GM13976 (cell line): ENCODE measurements at regions not wholly inside any gene's neighbourhood (a gene's known extent, or its start where the extent isn't known, plus 50 kb on each side); places are given as distances from the start of the nearest gene placed in this dataset.
"Not testable (repeated sequence)": the region's sequence is repeated elsewhere in the genome, so short reads cannot be mapped to it uniquely, and the experiment has no call there.

Experiments
- DNase-seq: peaks from one replicate; pipeline ENCODE4 v3.0.0; 2012; ENCODE audit warnings: low spot score
- in situ Hi-C: fragments of 300-500 bp; cut with MboI; formaldehyde crosslinking; loops from one replicate; pipeline ENCODE4 v1.12.0; 2022; ENCODE audit warnings: low sequenced_read_pairs, mixed read lengths, inconsistent platforms; ENCODE audit not compliant: unreplicated experiment
- TF ChIP-seq, protein P1 (sequence below): IDR thresholded peaks from 2 replicates; pipeline ENCODE4 v1.5.1; 2012; ENCODE audit warnings: borderline replicate concordance, mild to moderate bottlenecking; ENCODE audit not compliant: insufficient read depth; ENCODE audit errors: extremely low read depth, missing control alignments, control extremely low read depth

GRCh38 chrX:9390693-9391368 lies 74.0 kb upstream of the TBL1X start:
- in situ Hi-C loops: no loop called here
- TF ChIP-seq, protein P1, sequence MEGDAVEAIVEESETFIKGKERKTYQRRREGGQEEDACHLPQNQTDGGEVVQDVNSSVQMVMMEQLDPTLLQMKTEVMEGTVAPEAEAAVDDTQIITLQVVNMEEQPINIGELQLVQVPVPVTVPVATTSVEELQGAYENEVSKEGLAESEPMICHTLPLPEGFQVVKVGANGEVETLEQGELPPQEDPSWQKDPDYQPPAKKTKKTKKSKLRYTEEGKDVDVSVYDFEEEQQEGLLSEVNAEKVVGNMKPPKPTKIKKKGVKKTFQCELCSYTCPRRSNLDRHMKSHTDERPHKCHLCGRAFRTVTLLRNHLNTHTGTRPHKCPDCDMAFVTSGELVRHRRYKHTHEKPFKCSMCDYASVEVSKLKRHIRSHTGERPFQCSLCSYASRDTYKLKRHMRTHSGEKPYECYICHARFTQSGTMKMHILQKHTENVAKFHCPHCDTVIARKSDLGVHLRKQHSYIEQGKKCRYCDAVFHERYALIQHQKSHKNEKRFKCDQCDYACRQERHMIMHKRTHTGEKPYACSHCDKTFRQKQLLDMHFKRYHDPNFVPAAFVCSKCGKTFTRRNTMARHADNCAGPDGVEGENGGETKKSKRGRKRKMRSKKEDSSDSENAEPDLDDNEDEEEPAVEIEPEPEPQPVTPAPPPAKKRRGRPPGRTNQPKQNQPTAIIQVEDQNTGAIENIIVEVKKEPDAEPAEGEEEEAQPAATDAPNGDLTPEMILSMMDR: no peak

DNA sequence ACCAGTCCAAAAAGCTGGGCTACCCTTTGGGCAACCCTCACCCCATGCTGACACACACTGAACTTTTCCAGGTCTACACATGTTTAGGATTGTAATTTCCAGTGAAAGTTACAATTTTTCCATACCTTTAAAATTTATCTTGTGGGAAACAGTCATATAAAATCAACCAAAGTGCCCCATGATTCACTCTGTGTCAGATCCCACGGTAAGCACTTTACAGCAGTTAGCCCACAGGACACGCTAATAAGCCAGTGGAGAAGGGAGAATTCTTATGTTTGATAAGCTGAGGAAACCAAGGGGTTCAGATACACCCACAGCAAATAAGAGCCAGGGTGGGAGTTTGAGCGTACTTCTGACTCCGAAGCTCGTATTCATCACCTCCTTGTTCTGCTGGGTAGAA lies 72.4 kb upstream of the TBL1X start:
- TF ChIP-seq, protein P1: no peak
- no peak for DNase-seq
- in situ Hi-C loops: no loop called here

More at GRCh38 chrX:9390693-9391368, 74.0 kb upstream of the TBL1X start:
- DNase-seq: no peak

GRCh38 chrX:9393571-9393970 lies 71.3 kb upstream of the TBL1X start:
- DNase-seq: no peak
- TF ChIP-seq, protein P1: no peak
- in situ Hi-C loops: no loop called here

GRCh38 chrX:9394212-9394611 lies 70.6 kb upstream of the TBL1X start:
- in situ Hi-C loops: no loop called here
- no peak for DNase-seq
- TF ChIP-seq, protein P1: no peak

GRCh38 chrX:9396930-9397329 lies 67.9 kb upstream of the TBL1X start:
- TF ChIP-seq, protein P1: no peak
- no peak for DNase-seq
- in situ Hi-C loops: no loop called here

DNA sequence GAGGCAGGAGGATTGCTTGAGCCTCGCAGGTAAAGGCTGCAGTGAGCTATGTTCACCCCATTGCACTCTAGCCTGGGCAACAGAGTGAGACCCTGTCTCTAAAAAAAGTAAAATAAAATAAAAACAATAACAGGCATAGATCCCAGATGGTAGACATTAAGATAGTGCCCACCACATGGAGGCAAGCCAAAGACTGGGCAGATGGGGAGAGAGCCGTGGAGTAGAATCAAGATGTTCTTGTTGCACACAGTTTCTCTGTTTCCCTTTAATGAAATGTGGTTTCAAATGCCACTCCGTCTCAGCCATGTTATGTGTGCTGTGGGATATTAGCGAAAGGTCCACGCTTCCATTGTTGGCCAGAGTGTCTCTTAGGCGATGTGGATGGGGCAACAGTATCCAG lies 63.8 kb upstream of the TBL1X start:
- no peak for DNase-seq
- TF ChIP-seq, protein P1: no peak
- in situ Hi-C loops: no loop called here

DNA sequence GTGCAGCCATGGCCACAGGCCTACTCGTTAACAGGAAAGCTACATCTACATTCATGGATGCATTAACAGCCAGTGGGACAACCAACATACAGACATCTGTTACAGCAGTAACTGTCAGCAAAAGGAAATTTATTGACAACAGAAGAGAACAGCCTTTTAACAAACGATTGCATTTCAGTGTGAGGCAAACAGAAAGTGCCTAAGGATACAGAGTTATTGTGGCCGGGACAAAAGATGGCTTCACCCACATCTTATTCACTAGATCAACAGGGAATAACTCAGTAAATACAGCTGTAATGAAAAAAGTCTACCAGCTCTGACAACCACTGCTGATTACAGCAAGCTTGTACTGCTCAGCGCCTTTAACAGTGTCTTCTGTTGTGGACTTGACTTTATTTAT lies 61.5 kb upstream of the TBL1X start:
- DNase-seq: no peak
- in situ Hi-C loops: no loop called here

DNA sequence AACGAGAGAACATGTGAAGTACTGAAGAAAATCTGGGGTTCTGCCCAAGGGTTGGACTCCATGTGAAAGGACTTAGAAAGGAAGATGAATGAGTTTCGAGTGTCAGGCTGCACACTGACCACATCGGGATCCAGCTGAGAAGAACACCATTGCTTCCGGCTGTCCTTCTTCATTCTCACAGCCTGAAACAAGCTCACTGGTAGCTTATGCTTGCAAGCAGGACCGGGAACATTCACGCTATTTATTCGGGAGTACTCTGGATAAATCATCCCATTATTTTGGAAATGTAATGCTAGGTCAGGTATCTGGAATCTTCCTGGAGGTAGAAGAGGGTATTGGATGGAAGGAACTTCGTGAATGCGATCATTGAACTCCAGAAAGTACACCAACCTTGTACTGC lies 59.2 kb upstream of the TBL1X start:
- in situ Hi-C loops, DNase-seq: not testable (repeated sequence)

More for the DNA sequence above, 61.5 kb upstream of the TBL1X start:
- TF ChIP-seq, protein P1: no peak

DNA sequence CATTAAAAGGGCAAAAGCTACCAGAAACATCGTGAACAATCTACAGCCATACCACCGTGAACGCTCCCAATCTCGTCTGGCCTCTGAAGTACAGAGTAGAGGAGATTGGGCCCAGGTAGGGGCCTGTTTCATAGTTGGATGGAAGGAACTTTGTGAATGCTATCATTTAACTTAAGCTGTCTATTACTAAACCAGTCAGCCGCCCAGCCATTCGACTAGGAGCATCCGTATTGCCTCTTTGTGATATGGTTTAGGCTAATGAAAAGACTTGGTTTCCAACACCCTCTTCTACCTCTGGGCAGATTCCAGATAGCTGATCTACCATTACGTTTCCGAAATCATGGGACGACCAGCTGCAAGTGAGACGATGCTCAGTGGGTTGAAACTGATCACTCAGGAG lies 54.0 kb upstream of the TBL1X start:
- DNase-seq, in situ Hi-C loops: not testable (repeated sequence)

- DNase-seq, in situ Hi-C loops: not testable (repeated sequence)
These were observed 53.2 kb upstream of the TBL1X start for GRCh38 chrX:9411682-9412081.
